Motor neuron (in vitro differentiated cells): ENCODE measurements at regions not wholly inside any gene's neighbourhood (a gene's known extent, or its start where the extent isn't known, plus 50 kb on each side); places are given as distances from the start of the nearest gene placed in this dataset.
A peak's percentile ranks its signal among the peaks of the same experiment; 100 is the strongest.

Experiments
- ATAC-seq, 8 experiments: fragments of 200-7000 bp; cut with Tn5 transposase; replicated peaks in 6 of 8; 2 replicates each; pipeline ENCODE4 v1.8.0; 2021; ENCODE audit warnings: mild to moderate bottlenecking in 8 of 8, moderate library complexity in 8 of 8
- H3K27ac ChIP-seq, 2 donors: fragments of 250-450 bp; sonication (Bioruptor Pico); 2 replicates each; pipeline ENCODE4 v1.9.0; 2021; ENCODE audit warnings: antibody characterized with exemption in 2 of 2, mild to moderate bottlenecking in 2 of 2, moderate library complexity in 1 of 2
- H3K4me1 ChIP-seq, 2 donors: fragments of 250-450 bp; sonication (Bioruptor Pico); replicated peaks in 1 of 2; 2 replicates each; pipeline ENCODE4 v1.6.1; 2021; ENCODE audit warnings: antibody characterized with exemption in 2 of 2, mild to moderate bottlenecking in 2 of 2, moderate library complexity in 1 of 2
- H3K4me3 ChIP-seq, 5 donors: fragments of 250-450 bp; sonication (Bioruptor Pico); 2 replicates each; pipeline ENCODE4 v1.9.0; 2021; ENCODE audit warnings: antibody characterized with exemption in 5 of 5, mild to moderate bottlenecking in 5 of 5, moderate library complexity in 4 of 5
- WGBS, 10 experiments: fragments of 450-650 bp; shearing (Covaris generic); methylation state at CpG; one replicate each; pipeline ENCODE4 v1.0.0; 2022; 5-methylcytosine and 5-hydroxymethylcytosine counted together
- in situ Hi-C, 9 experiments: fragments of 400-800 bp; cut with MboI; loops; one replicate each; pipeline ENCODE4 v1.15.0; 2021; ENCODE audit warnings: low sequenced_read_pairs in 9 of 9, low pct_unique_long_range_greater_than_20kb in 2 of 9; ENCODE audit not compliant: unreplicated experiment in 9 of 9

DNA sequence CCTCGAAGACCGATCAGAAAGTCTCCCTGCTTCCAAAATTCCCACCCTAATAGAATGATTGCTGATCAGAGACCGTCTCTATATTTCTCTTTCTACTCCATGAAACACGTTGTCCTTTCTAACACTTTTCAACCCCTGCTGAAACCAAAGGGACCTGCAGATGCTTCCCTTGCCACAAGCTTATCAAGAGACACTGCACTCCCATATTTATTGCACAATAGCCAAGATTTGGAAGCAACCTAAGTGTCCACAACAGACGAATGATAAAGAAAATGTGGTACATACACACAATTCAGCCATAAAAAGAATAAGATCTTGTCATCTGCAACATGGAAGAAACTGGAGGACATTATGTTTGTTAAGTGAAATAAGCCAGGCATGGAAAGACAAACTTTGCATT is 125.1 kb downstream of the FOXD1 start:
- Histone ChIP-seq H3K4me3 (no peak overlapping the region), H3K4me1 (no peaks in the 10 kb centered on the region), H3K27ac (no peak overlapping the region)
- 30 to 84% (median 74%) methylated on average over 1 to 5 of the region's 5 CpGs; no CpG with 5 or more reads in 2 of the 10 experiments for WGBS, 10 experiments
- in situ Hi-C loops: no loop called here
- no peak for ATAC-seq

DNA sequence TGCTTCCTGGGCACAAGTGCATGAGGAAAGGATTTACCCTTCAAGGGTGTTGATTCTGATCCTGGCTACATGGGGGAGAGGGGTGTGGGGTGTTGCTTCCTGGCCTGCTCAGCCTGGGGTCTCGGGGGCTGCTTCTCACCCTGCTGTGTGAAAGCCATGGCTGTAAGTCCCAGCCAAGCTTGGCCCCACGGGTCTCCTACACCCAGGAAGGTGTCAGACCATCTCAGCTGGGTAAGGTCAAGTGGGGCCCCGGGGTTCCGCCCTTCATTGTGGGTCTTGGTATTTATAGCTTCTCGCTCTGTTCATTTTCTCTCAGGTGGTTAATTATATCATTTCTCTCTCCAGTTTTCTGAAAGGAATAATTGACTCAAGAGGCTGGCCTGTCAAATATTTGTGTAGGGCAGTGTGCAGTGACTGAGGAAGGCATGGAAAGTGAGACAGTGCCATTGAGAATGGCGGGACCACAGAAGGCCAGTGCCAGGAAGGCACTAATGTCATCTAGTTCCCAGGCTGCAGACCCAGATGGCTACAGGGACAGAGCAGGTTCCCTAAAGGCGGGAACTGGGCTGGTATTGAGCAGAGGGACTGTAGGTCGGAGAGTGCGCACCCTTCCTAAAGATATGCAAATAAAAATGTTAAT is 126.0 kb downstream of the FOXD1 start:
- WGBS, 10 experiments: 67 to 96% (median 95%) methylated on average over 1 to 7 of the region's 9 CpGs; no CpG with 5 or more reads in 5 of the 10 experiments
- H3K4me1 ChIP-seq: no peaks in the 10 kb centered on the region
- no peak overlapping the region for H3K27ac ChIP-seq
- H3K4me3 ChIP-seq: no peak overlapping the region
- no peak for ATAC-seq
- in situ Hi-C loops: no loop called here

DNA sequence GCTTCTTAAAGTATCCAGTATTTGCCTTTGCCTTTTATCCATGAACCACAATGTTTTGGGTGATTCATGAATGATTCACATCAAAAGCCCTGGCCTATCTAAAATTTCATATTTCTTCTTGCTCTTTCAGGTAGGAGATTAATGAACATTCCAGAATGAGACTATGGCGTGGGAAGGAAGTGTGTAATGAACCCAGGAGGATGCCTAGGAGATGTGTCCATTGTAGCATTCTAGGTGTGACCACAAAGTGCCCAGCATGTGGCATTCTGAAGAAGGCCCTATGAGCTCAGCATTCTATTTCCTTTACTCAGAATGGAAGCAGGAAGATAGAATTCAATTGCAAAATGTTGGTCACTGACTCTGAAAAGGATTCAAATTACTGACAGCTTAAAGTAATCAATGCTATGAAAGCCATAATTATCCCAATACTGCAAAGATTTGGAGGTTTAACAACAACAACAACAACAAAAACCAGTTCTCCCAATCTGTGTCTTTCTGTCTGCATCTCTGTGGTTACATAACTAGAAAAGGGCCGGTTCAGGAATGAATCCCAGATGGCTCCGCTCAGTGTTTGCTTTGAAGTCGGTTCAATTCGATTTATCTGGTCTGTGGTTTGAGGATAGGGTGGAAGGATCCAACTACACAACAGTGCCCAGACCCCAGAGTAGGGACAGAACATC is 126.7 kb downstream of the FOXD1 start:
- no peak overlapping the region for H3K4me3 ChIP-seq
- in situ Hi-C loops: no loop called here
- no peaks in the 10 kb centered on the region for H3K4me1 ChIP-seq
- 0 to 95% (median 64%) methylated on average over 1 to 4 of the region's 5 CpGs; no CpG with 5 or more reads in 3 of the 10 experiments for WGBS, 10 experiments
- peak in 2 of 8 experiments; percentile 43 to 63 for ATAC-seq
- no peak overlapping the region for H3K27ac ChIP-seq

DNA sequence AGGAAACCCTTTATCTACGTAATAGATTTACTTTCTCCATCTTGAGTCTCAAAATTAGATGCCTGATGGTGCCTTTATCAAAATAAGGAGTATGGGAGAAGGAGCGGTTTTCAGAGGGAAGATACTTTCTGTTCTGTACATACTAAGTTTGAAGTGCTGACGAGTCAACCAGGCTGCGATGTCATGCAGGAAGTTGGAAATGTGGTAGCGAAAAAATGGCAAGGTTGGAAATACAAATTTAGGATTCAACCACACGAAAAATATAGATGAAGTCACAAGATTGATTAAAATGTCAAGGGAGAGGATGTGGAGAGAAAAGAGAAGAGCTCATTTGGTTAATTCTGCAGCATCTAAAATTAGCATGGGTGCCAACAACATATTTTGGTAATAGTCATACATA is 129.5 kb downstream of the FOXD1 start:
- no peak overlapping the region for H3K4me3 ChIP-seq
- in situ Hi-C loops: no loop called here
- no peak overlapping the region for H3K27ac ChIP-seq
- WGBS, 10 experiments: 80 to 100% (median 92%) methylated on average over 3 to 6 of the region's 6 CpGs
- ATAC-seq: no peak
- no peaks in the 10 kb centered on the region for H3K4me1 ChIP-seq

DNA sequence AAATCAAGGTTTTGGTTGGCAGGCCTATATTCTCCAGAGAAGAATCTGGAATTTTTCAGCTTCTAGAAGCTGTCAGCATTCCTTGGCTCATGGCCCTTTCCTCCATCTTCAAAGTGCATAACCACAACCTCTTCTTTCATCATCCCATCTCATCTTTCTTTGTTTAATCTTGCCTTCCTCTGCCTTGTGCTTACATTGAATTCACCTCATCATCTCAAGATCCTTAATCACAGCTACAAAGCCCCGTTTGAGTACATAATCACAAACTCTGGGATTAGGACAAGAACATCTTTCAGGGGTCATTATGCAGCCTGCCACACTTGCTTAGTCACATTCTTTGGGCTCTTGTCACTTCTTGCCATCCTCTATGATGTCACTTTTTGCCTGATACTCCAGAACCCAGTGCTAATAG is 130.3 kb downstream of the FOXD1 start:
- no peaks in the 10 kb centered on the region for H3K4me1 ChIP-seq
- in situ Hi-C loops: no loop called here
- WGBS, 10 experiments: 17 to 91% (median 63%) methylated on average over 1 of the region's 1 CpG; no CpG with 5 or more reads in 2 of the 10 experiments
- H3K4me3 ChIP-seq: no peak overlapping the region
- ATAC-seq: no peak
- H3K27ac ChIP-seq: no peak overlapping the region

DNA sequence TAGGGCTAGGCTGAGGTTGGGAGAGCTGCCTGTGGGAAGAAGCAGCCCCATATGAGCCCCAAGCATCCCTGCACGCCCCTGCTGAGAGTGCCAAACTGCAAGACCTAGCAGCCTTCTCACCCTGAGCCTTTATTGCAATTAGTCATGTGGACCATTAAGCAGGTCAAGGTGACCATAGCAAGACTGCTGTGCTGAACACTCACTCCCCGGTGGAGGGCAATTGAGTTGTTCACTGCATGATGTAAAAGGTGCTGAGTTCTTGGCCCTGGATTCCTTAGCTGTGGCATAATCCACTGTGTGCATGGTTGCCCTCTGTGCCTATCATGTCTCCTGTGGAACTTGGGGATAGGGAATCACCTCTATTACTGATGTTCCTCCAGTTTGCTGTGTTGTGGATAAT is 131.1 kb downstream of the FOXD1 start:
- H3K4me1 ChIP-seq: no peaks in the 10 kb centered on the region
- peak in 1 of 8 experiments; percentile 35 for ATAC-seq
- 33 to 100% (median 69%) methylated on average over 1 to 2 of the region's 2 CpGs; no CpG with 5 or more reads in 6 of the 10 experiments for WGBS, 10 experiments
- H3K4me3 ChIP-seq: no peak overlapping the region
- in situ Hi-C loops: no loop called here
- no peak overlapping the region for H3K27ac ChIP-seq

DNA sequence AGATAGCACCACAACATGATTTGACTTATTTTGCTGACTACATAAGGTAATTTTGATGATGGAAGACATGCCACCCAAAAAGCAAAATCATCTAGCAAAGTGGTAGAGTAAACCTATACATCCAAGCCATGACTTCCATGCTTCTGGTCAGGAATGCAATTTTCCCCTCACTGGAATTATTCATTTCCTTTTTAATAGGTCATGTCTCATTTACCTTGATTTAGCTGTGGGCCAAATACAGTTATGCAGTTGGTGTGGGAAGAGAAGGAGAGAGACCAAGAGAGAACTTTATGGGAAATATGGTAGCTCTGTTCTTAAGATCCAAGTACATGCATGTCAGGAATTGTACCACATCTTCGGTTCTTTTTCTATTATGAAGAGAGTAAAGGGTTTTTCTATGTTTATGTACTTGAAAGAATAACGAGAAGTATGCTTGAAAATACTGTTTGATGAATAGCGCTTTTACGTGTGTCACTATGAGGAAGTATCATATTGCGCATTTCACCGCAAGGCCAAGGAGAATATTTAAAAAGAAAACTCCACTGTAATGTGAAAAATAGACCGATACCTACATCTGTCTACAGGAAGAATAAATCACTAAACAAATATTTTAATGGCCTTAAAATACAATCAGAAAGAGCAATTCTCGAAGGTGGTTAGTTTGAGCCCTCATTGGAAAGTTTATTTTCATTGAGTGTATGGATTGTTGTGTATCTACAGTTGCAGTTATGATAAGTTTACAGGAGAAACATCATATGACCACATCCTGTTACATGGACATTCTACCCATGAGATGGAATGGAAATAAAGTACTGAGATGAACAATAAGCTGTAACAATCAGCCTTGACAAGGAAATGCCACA is 134.0 kb downstream of the FOXD1 start:
- in situ Hi-C loops: no loop called here
- WGBS, 10 experiments: 71 to 92% (median 86%) methylated on average over 5 to 8 of the region's 8 CpGs
- no peak for ATAC-seq
- no peak overlapping the region for H3K27ac ChIP-seq
- peaks cover 0 to 9% of the 10 kb centered on the region in 2 donors for H3K4me1 ChIP-seq
- no peak overlapping the region for H3K4me3 ChIP-seq

DNA sequence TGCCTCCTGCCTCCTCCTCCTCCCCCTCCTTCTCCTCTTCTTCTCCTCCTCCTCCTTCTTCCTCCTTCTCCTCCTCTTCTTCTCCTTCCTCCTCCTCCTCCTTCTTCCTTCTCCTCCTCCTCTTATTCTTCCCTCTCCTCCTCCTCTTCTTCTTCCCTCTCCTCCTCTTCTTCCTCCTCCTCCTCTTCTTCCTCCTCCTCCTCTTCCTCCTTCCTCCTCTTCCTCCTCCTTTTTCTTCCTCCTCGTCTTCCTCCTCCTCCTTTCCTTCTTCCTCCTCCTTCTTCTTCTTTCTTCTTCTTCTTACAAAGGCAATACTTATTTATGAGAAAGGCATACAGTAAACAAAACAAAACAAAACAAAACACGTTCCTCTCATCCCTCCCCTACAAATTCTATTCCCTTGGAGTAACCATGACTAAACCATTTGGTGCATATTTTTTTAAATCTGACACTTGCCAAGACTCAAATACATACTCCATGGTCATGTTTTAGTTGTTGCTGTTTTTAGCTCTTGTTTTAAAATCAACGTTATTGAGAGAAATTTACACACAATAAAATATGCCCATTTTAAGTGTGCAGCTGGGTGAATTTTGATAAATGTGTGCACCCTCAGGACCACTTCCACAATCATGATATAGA is 135.6 kb downstream of the FOXD1 start:
- in situ Hi-C loops: no loop called here
- ATAC-seq: no peak
- Histone ChIP-seq H3K27ac (no peak overlapping the region), H3K4me1 (peaks cover 0 to 9% of the 10 kb centered on the region in 2 donors), H3K4me3 (no peak overlapping the region)
- 0 to 100% (median 55%) methylated on average over 1 to 3 of the region's 3 CpGs; no CpG with 5 or more reads in 1 of the 10 experiments for WGBS, 10 experiments

DNA sequence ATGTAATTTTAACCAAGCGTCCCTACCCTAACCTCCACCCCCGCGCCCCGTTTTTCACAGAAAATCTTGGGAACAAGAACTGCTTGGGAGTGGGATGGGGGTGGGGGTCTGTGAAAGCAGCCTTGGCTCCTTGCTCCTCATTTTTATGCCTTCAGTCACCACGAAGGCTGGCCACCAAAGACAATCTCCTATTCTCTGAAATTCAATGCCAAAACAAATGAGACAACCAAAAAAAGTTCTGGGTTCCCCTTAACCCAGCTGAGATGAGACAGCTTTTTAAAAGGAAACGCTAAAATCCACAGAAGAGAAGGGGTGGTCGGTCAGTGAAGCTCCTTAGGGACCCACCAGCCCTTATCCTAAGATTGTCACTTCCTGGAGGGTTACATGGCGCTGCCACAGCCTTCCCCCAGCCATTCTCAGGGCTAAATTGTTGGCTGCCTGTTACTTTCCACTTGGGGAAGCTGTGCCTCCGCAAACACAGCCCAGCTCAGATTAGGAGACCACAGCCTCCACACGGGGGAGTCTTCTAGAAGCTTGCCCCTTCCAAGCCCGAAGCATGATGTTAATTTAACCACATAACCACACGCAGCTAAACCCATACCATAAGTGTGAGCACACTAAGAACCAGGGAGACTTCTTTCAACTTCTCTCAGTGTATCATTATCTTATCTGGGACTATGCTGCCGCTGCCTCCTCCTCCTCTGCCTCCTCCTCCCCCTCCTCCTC is 136.3 kb downstream of the FOXD1 start:
- WGBS, 10 experiments: 40 to 69% (median 55%) methylated on average over 1 to 10 of the region's 13 CpGs; no CpG with 5 or more reads in 1 of the 10 experiments
- Histone ChIP-seq H3K27ac (no peak overlapping the region), H3K4me1 (peaks cover 0 to 9% of the 10 kb centered on the region in 2 donors), H3K4me3 (no peak overlapping the region)
- peak in 3 of 8 experiments; percentile 16 to 72 (median 19) for ATAC-seq
- in situ Hi-C loops: no loop called here

DNA sequence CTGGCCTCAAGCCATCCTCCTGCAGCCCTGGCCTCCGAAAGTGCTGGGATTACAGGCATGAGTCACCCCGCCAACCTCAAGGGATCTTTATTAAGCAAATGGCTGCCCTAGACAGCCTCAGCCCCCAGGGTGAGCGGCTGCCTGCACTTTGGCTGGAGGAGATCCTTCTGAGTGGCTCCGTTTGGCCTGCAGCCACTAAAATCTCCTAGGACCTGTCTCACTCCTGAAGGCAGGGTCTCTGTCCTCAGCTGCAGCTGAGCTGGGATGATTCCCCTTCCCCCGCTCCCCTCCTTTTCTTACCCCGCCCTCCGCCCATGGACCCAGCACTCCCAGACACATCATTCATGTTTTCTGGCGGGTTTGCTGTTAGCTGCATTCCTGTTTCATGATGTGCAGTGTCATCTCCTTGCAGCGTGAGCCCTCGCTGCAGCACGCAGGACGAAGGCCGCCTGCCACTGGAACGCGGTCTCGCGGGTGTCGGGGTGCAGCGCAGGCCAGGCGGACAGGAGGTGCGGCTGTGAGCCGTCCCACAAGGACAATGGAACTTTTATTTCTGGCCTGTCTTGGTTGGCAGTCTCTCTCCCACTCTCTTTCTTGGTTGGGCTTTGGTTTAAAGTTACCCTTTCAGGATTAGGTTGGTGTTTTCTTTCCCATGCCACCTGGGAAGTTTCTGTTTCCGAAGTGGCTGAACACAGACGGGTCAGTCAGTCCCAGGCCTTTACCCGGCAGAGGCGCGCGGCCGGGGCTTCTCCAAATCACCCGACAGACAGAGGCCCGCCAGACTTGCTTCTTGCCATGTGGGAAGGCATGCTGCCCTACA is 137.1 kb downstream of the FOXD1 start:
- in situ Hi-C loops: no loop called here
- 0 to 57% (median 36%) methylated on average over 2 to 6 of the region's 31 CpGs; no CpG with 5 or more reads in 5 of the 10 experiments for WGBS, 10 experiments
- peak overlapping the region in 1 of 2 donors; percentile 15 for H3K27ac ChIP-seq
- no peak overlapping the region for H3K4me3 ChIP-seq
- H3K4me1 ChIP-seq: peaks cover 0 to 9% of the 10 kb centered on the region in 2 donors
- ATAC-seq: peak; percentile 67 to 95 (median 94)

DNA sequence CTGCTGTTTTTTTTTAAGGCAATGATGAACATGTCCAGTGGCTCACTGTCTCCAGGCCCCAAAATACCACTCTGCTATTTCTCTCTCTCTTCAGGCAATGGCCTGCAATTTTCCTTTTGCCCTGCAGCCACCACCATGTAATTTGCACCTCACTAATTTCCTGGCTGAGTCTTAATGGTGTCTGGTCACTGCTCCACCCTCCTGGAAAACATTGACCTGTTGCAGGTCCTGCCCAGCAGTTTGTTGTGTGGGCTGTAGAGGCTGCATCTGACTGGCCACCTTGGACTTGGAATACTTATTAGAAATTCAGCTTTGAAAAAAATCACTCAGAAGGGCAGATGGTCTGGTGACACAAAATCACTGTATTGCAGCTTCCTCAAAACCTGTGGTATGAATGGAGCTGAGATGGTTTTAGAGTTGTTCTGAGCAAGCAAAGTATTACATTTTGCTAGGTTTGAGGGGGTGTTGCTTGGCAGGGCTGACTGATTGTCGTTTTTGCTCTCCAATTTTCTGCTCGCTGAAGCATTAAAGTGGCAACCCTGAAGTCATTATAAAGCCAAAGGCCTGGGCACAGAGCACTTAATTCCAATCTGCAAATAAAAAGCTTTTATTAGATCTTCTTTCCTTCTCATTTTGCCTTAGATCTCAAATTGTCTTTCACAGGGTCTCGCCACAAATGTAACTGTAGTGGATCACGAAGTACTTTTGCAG is 134.8 kb downstream of the TMEM174 start:
- peaks cover 0 to 11% of the 10 kb centered on the region in 2 donors for H3K4me1 ChIP-seq
- 0 to 100% (median 51%) methylated on average over 1 to 4 of the region's 4 CpGs for WGBS, 10 experiments
- no peak overlapping the region for H3K27ac ChIP-seq
- H3K4me3 ChIP-seq: no peak overlapping the region
- ATAC-seq: no peak
- in situ Hi-C loops: no loop called here
